ENCODE measurements at regions not wholly inside any gene's neighbourhood (a gene's known extent, or its start where the extent isn't known, plus 50 kb on each side); places are given as distances from the start of the nearest gene placed in this dataset.
"Not testable (repeated sequence)": the region's sequence is repeated elsewhere in the genome, so short reads cannot be mapped to it uniquely, and the experiment has no call there.

- TF ChIP-seq CTCF (conservative IDR thresholded peaks at IDR 0.05); ZFX (IDR thresholded peaks at IDR 0.05): not testable (repeated sequence)
Observed at GRCh38 chr4:100900945-100901344, 383.1 kb upstream of the EMCN start.
